Upper lobe of left lung (tissue), 4 donors: ENCODE measurements at regions not wholly inside any gene's neighbourhood (a gene's known extent, or its start where the extent isn't known, plus 50 kb on each side); places are given as distances from the start of the nearest gene placed in this dataset.

ENCODE experiments used
- POLR2A ChIP-seq, 4 donors: fragments of 450-650 bp; IDR thresholded peaks; one replicate each; pipeline ENCODE4 v1.5.1; 2016 to 2017; ENCODE audit warnings: antibody characterized with exemption in 4 of 4, mild to moderate bottlenecking in 2 of 4
- POLR2AphosphoS5 ChIP-seq, 2 donors: sonication (generic); formaldehyde crosslinking; IDR thresholded peaks; one replicate each; pipeline ENCODE4 v1.5.1; 2017; ENCODE audit warnings: antibody characterized with exemption in 2 of 2
- TF ChIP-seq, protein P1 (sequence below), 6 experiments: fragments of 450-650 bp in 4 of 6; fragments of 200-600 bp in 2 of 6; sonication (generic) in 2 of 6; IDR thresholded peaks; one replicate each; pipeline ENCODE4 v1.5.1; 2016 to 2019; ENCODE audit warnings: antibody characterized with exemption in 6 of 6

DNA sequence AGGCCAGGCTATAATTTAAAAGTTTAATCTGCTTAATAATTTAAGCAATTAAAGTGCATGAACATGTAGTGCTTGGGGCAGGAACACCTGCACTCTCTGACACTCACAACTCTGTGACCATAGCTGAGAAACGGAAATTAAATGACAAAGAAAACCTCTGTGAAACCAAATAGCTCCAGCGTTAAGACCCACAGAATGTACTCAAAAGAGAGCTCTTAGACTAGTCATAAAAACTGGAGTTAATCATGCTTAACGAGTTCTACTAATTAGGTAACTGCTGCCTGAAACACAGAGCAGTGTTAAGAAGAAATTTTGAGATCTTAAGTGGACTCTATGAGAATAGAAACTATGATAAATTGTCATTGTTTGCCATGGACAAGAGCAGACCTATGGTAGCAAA lies 174.4 kb upstream of the SPIN4 start:
- TF ChIP-seq, protein P1, sequence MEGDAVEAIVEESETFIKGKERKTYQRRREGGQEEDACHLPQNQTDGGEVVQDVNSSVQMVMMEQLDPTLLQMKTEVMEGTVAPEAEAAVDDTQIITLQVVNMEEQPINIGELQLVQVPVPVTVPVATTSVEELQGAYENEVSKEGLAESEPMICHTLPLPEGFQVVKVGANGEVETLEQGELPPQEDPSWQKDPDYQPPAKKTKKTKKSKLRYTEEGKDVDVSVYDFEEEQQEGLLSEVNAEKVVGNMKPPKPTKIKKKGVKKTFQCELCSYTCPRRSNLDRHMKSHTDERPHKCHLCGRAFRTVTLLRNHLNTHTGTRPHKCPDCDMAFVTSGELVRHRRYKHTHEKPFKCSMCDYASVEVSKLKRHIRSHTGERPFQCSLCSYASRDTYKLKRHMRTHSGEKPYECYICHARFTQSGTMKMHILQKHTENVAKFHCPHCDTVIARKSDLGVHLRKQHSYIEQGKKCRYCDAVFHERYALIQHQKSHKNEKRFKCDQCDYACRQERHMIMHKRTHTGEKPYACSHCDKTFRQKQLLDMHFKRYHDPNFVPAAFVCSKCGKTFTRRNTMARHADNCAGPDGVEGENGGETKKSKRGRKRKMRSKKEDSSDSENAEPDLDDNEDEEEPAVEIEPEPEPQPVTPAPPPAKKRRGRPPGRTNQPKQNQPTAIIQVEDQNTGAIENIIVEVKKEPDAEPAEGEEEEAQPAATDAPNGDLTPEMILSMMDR (IDR thresholded peaks at IDR 0.05): no peak
- TF ChIP-seq POLR2AphosphoS5 (IDR thresholded peaks at IDR 0.05): no peak
- no peak for TF ChIP-seq POLR2A (IDR thresholded peaks at IDR 0.05)
